IMR-90 (cell line): ENCODE measurements at regions not wholly inside any gene's neighbourhood (a gene's known extent, or its start where the extent isn't known, plus 50 kb on each side); places are given as distances from the start of the nearest gene placed in this dataset.

ENCODE experiments used
- ATAC-seq: fragments of 200-7000 bp; cut with Tn5 transposase; 2 replicates; pipeline ENCODE4 v1.9.1; 2020; ENCODE audit warnings: low read depth, mild to moderate bottlenecking, moderate library complexity
- BruUV-seq: library from RNA; stranded (reverse); fragments of 400-500 nt; replicated peaks from 2 replicates; lab custom pipeline; 2021; lab: Mats Ljungman, UMichigan
- CTCF ChIA-PET: fragments of 300-600 bp; formaldehyde crosslinking; extraction: SDS; loops from one replicate; lab custom pipeline; 2021; ENCODE audit warnings: antibody characterized with exemption; lab: Yijun Ruan, JAX
- POLR2A ChIA-PET: fragments of 300-600 bp; sonication (Branson Sonifier 250); formaldehyde crosslinking; loops from one replicate; lab custom pipeline; 2022; ENCODE audit warnings: antibody characterized with exemption; ENCODE audit not compliant: unreplicated experiment; lab: Charles Lee
- DNase-seq: peaks from one replicate; pipeline ENCODE4 v3.0.0; 2013
- H2AFZ ChIP-seq: replicated peaks from 2 replicates; pipeline ENCODE3; 2013; ENCODE audit warnings: low read length, mild to moderate bottlenecking; ENCODE audit not compliant: poor library complexity
- H2AK5ac ChIP-seq: 2 replicates; pipeline ENCODE4 v1.6.1; 2013; ENCODE audit warnings: low read depth, low read length, inconsistent platforms
- H2AK9ac ChIP-seq: replicated peaks from 2 replicates; pipeline ENCODE3; 2013; ENCODE audit warnings: mild to moderate bottlenecking, low read depth, low read length, moderate library complexity; ENCODE audit not compliant: poor library complexity
- H2BK120ac ChIP-seq: 2 replicates; pipeline ENCODE4 v1.6.1; 2013; ENCODE audit warnings: low read depth, low read length, inconsistent platforms
- H2BK15ac ChIP-seq: 3 replicates; pipeline ENCODE4 v1.6.1; 2013; ENCODE audit warnings: low read depth, low read length, inconsistent platforms
- H2BK20ac ChIP-seq: 2 replicates; pipeline ENCODE4 v1.6.1; 2013; ENCODE audit warnings: low read depth, mild to moderate bottlenecking, inconsistent platforms, low read length, moderate library complexity
- H2BK5ac ChIP-seq: 2 replicates; pipeline ENCODE4 v1.6.1; 2013; ENCODE audit warnings: mild to moderate bottlenecking, low read depth, low read length, inconsistent platforms; ENCODE audit not compliant: poor library complexity, severe bottlenecking
- H3K14ac ChIP-seq: replicated peaks from 2 replicates; pipeline ENCODE4 v1.6.1; 2013; ENCODE audit warnings: low read depth, low read length, inconsistent platforms
- H3K18ac ChIP-seq: 2 replicates; pipeline ENCODE4 v1.6.1; 2013; ENCODE audit warnings: low read depth, low read length, control low read depth
- H3K23ac ChIP-seq: 2 replicates; pipeline ENCODE4 v1.6.1; 2013; ENCODE audit warnings: low read depth, low read length, inconsistent platforms
- H3K27ac ChIP-seq: 2 replicates; pipeline ENCODE4 v1.5.1; 2013; ENCODE audit warnings: mild to moderate bottlenecking, control low read depth, low read length; ENCODE audit not compliant: insufficient read depth
- H3K27me3 ChIP-seq: 2 replicates; pipeline ENCODE4 v1.6.1; 2013; ENCODE audit warnings: low read length; ENCODE audit not compliant: control insufficient read depth, insufficient read depth
- H3K36me3 ChIP-seq: 2 replicates; pipeline ENCODE4 v1.6.1; 2013; ENCODE audit warnings: low read length, mixed read lengths; ENCODE audit not compliant: control insufficient read depth, insufficient read depth
- H3K4ac ChIP-seq: 2 replicates; pipeline ENCODE4 v1.6.1; 2013; ENCODE audit warnings: low read depth, low read length, inconsistent platforms
- H3K4me1 ChIP-seq: 2 replicates; pipeline ENCODE4 v1.6.1; 2013; ENCODE audit warnings: low read length, mixed read lengths; ENCODE audit not compliant: control insufficient read depth, insufficient read depth
- H3K4me2 ChIP-seq: 2 replicates; pipeline ENCODE4 v1.6.1; 2013; ENCODE audit warnings: low read depth, mild to moderate bottlenecking, control low read depth, low read length, moderate library complexity
- H3K4me3 ChIP-seq: 2 replicates; pipeline ENCODE4 v1.5.1; 2013; ENCODE audit warnings: low read depth, mild to moderate bottlenecking, control low read depth, low read length, moderate library complexity; ENCODE audit not compliant: insufficient read depth
- H3K56ac ChIP-seq: 2 replicates; pipeline ENCODE4 v1.6.1; 2013; ENCODE audit warnings: low read length, inconsistent platforms; ENCODE audit not compliant: insufficient read depth; ENCODE audit errors: extremely low read depth
- H3K79me1 ChIP-seq, 2 experiments: 2 replicates each; pipeline ENCODE4 v1.6.1; 2013; ENCODE audit warnings: low read length in 2 of 2, inconsistent platforms in 1 of 2, low read depth in 1 of 2
- H3K9ac ChIP-seq: 2 replicates; pipeline ENCODE4 v1.6.1; 2013; ENCODE audit warnings: low read depth, low read length, control low read depth
- H3K9me1 ChIP-seq: 2 replicates; pipeline ENCODE4 v1.6.1; 2013; ENCODE audit warnings: low read length, inconsistent platforms; ENCODE audit not compliant: insufficient read depth
- H3K9me3 ChIP-seq: 2 replicates; pipeline ENCODE4 v1.6.1; 2013; ENCODE audit warnings: low read length; ENCODE audit not compliant: control insufficient read depth, insufficient read depth
- H4K20me1 ChIP-seq: 2 replicates; pipeline ENCODE4 v1.6.1; 2013; ENCODE audit warnings: low read length, inconsistent platforms; ENCODE audit not compliant: insufficient read depth
- H4K5ac ChIP-seq: 2 replicates; pipeline ENCODE4 v1.6.1; 2013; ENCODE audit warnings: mild to moderate bottlenecking, low read depth, low read length, control low read depth
- H4K8ac ChIP-seq, 2 experiments: 2 replicates each; pipeline ENCODE4 v1.6.1; 2013; ENCODE audit warnings: low read depth in 2 of 2, low read length in 2 of 2, control low read depth in 1 of 2, inconsistent platforms in 1 of 2
- H4K91ac ChIP-seq: 2 replicates; pipeline ENCODE4 v1.6.1; 2013; ENCODE audit warnings: low read depth, low read length, inconsistent platforms; ENCODE audit not compliant: insufficient read depth
- MAFK ChIP-seq: IDR thresholded peaks from 2 replicates; pipeline ENCODE4 v1.6.1; 2012; ENCODE audit warnings: low read depth, low read length, improper control_type of control experiment
- RCOR1 ChIP-seq: IDR thresholded peaks from 2 replicates; pipeline ENCODE4 v1.6.1; 2012; ENCODE audit warnings: mild to moderate bottlenecking, low read length, improper control_type of control experiment; ENCODE audit not compliant: insufficient replicate concordance
- WGBS, 2 experiments: methylation state at CpG; one replicate each; pipeline versions ENCODE4 v1.1.5 to v1.1.7; 2013; ENCODE audit warnings: missing lambda C conversion rate in 2 of 2; ENCODE audit not compliant: insufficient read length in 1 of 2; ENCODE audit errors: extremely low coverage in 2 of 2; 5-methylcytosine and 5-hydroxymethylcytosine counted together
- dilution Hi-C: fragments of 300-500 bp; cut with HindIII; formaldehyde crosslinking; loops from one replicate; pipeline ENCODE4 v1.14.3; 2018; ENCODE audit warnings: low sequenced_read_pairs; ENCODE audit not compliant: unreplicated experiment
- in situ Hi-C: fragments of 300-500 bp; cut with MboI; formaldehyde crosslinking; loops from 3 replicates; pipeline ENCODE4 v1.14.3; 2019; ENCODE audit warnings: low sequenced_read_pairs, inconsistent platforms, mixed read lengths
- intact Hi-C: fragments of 100-400 bp; cut with micrococcal nuclease; formaldehyde crosslinking; loops from 2 replicates; pipeline ENCODE4 v1.10.0; 2022

- ChIA-PET POLR2A (no interaction called here), CTCF (no interaction called here)
- intact Hi-C loops (no loop called here), dilution Hi-C loops (no loop called here), in situ Hi-C loops (no loop called here)
- Histone ChIP-seq H3K4me3 (no peak overlapping the region), H3K56ac (no peak overlapping the region), H2BK15ac (no peak overlapping the region), H4K91ac (no peak overlapping the region), H3K36me3 (no peaks in the 10 kb centered on the region), H3K4ac (no peak overlapping the region), H2BK20ac (no peak overlapping the region), H4K20me1 (no peaks in the 10 kb centered on the region), H2AFZ (no peak overlapping the region), H3K27ac (no peak overlapping the region), H3K23ac (no peak overlapping the region), H2AK9ac (no peak overlapping the region), H3K79me1 (no peaks in the 10 kb centered on the region), H3K9me1 (no peaks in the 10 kb centered on the region), H3K18ac (no peak overlapping the region), H2BK5ac (no peak overlapping the region), H4K8ac (no peak overlapping the region), H4K5ac (no peak overlapping the region), H3K9me3 (peaks cover 2% of the 10 kb centered on the region), H3K4me2 (no peak overlapping the region), H3K27me3 (peaks cover 15% of the 10 kb centered on the region), H3K9ac (no peak overlapping the region), H2AK5ac (no peak overlapping the region), H2BK120ac (no peak overlapping the region), H3K14ac (no peak overlapping the region), H3K4me1 (no peaks in the 10 kb centered on the region)
- no peak for ATAC-seq
- TF ChIP-seq MAFK (0 out of 2 replicates have a peak, but pooled peaks have one; percentile 23), RCOR1 (no peak)
- no TSS peak for BruUV-seq
- WGBS, 2 experiments: no CpG with 5 or more reads among the region's 1 CpG
- no peak for DNase-seq
These were observed 181.3 kb upstream of the TWIST2 start for GRCh38 chr2:238666543-238666942.
